SK-N-MC (cell line): ENCODE measurements at regions not wholly inside any gene's neighbourhood (a gene's known extent, or its start where the extent isn't known, plus 50 kb on each side); places are given as distances from the start of the nearest gene placed in this dataset.

ENCODE experiments used
- EZH2 ChIP-seq: fragments of 200-600 bp; sonication (generic); IDR thresholded peaks from one replicate; pipeline ENCODE4 v1.6.1; 2017; ENCODE audit warnings: antibody characterized with exemption
- FOXP2 ChIP-seq: optimal IDR thresholded peaks from 2 replicates; pipeline ENCODE3; 2011; ENCODE audit warnings: mild to moderate bottlenecking, moderate library complexity; ENCODE audit not compliant: insufficient read depth; ENCODE audit errors: extremely low read length, control extremely low read depth
- POLR2AphosphoS5 ChIP-seq: IDR thresholded peaks from 2 replicates; pipeline ENCODE4 v1.6.1; 2012; ENCODE audit warnings: mild to moderate bottlenecking, low read depth, low read length, borderline replicate concordance

- TF ChIP-seq FOXP2 (no peak), POLR2AphosphoS5 (no peak), EZH2 (no peak)
These were observed 93.2 kb downstream of the CCDC185 start for GRCh38 chr1:223486366-223486765.
